GM13977 (cell line): ENCODE measurements at regions not wholly inside any gene's neighbourhood (a gene's known extent, or its start where the extent isn't known, plus 50 kb on each side); places are given as distances from the start of the nearest gene placed in this dataset.

Experiments
- DNase-seq: peaks from one replicate; pipeline ENCODE4 v3.0.0; 2012; ENCODE audit warnings: low spot score
- CTCF ChIP-seq: IDR thresholded peaks from 2 replicates; pipeline ENCODE4 v1.5.1; 2012; ENCODE audit warnings: mild to moderate bottlenecking, control low read depth; ENCODE audit not compliant: insufficient read depth; ENCODE audit errors: extremely low read depth, missing control alignments
- in situ Hi-C: fragments of 300-500 bp; cut with MboI; formaldehyde crosslinking; loops from one replicate; pipeline ENCODE4 v1.12.0; 2022; ENCODE audit warnings: low sequenced_read_pairs, low pct_unique_long_range_greater_than_20kb, mixed read lengths, inconsistent platforms; ENCODE audit not compliant: unreplicated experiment

GRCh38 chr11:130721736-130722135 lies 194.5 kb downstream of the SNX19 start:
- DNase-seq, result no peak
- no peak for TF ChIP-seq CTCF
- in situ Hi-C loops, result no loop called here

GRCh38 chr11:130722401-130722800 lies 193.9 kb downstream of the SNX19 start:
- no peak for DNase-seq
- TF ChIP-seq CTCF, result no peak
- in situ Hi-C loops, result no loop called here

- TF ChIP-seq CTCF, result no peak
- in situ Hi-C loops, result no loop called here
- DNase-seq, result no peak
Measured at GRCh38 chr11:130725421-130726233, 190.7 kb downstream of the SNX19 start.

GRCh38 chr11:130726234-130727037 lies 189.8 kb downstream of the SNX19 start:
- TF ChIP-seq CTCF, result no peak
- DNase-seq, result no peak

GRCh38 chr11:130727157-130728119 lies 188.8 kb downstream of the SNX19 start:
- in situ Hi-C loops, result no loop called here
- DNase-seq, result no peak
- TF ChIP-seq CTCF, result no peak

More at GRCh38 chr11:130726234-130727037, 189.8 kb downstream of the SNX19 start:
- in situ Hi-C loops, result no loop called here
